GM12874 (cell line): ENCODE measurements at regions not wholly inside any gene's neighbourhood (a gene's known extent, or its start where the extent isn't known, plus 50 kb on each side); places are given as distances from the start of the nearest gene placed in this dataset.

ENCODE experiments used
- CTCF ChIP-seq: IDR thresholded peaks from 2 replicates; pipeline ENCODE4 v1.5.1; 2011; ENCODE audit warnings: low read depth, mild to moderate bottlenecking, control low read depth, low read length, moderate library complexity; ENCODE audit not compliant: insufficient read depth

- TF ChIP-seq CTCF, result no peak
These were observed 163.3 kb upstream of the AKR1E2 start for GRCh38 chr10:4662576-4663161.

GRCh38 chr10:4661511-4662255 is 164.3 kb upstream of the AKR1E2 start:
- TF ChIP-seq CTCF, result no peak

GRCh38 chr10:4658777-4659176 is 167.2 kb upstream of the AKR1E2 start:
- TF ChIP-seq CTCF, result no peak

GRCh38 chr10:4656576-4657194 is 169.3 kb upstream of the AKR1E2 start:
- TF ChIP-seq CTCF, result peak; percentile 74

- no peak for TF ChIP-seq CTCF
These were observed 170.1 kb upstream of the AKR1E2 start for GRCh38 chr10:4655879-4656278.

- no peak for TF ChIP-seq CTCF
These were observed 170.6 kb upstream of the AKR1E2 start for GRCh38 chr10:4655406-4655805.

- TF ChIP-seq CTCF, result no peak
These were observed 171.5 kb upstream of the AKR1E2 start for GRCh38 chr10:4654496-4654895.
